HEK293 (cell line): ENCODE measurements at regions not wholly inside any gene's neighbourhood (a gene's known extent, or its start where the extent isn't known, plus 50 kb on each side); places are given as distances from the start of the nearest gene placed in this dataset.

ENCODE experiments used
- CTCF ChIA-PET: fragments of 350-600 bp; formaldehyde crosslinking; extraction: SDS; loops from one replicate; lab custom pipeline; 2021; ENCODE audit warnings: antibody characterized with exemption; lab: Yijun Ruan, JAX
- POLR2A ChIA-PET: fragments of 300-600 bp; formaldehyde crosslinking; extraction: SDS; loops from one replicate; lab custom pipeline; 2020; ENCODE audit warnings: antibody characterized with exemption, inconsistent platforms; lab: Yijun Ruan, JAX
- H3K27ac ChIP-seq: fragments of 200-500 bp; sonication (Bioruptor generic); 2 replicates; pipeline ENCODE4 v1.5.1; 2014; ENCODE audit warnings: low read depth, low read length, control low read depth, inconsistent platforms; ENCODE audit errors: extremely low read depth
- H3K36me3 ChIP-seq, 2 experiments: fragments of 200-500 bp in 1 of 2; sonication (Bioruptor generic) in 1 of 2; 1 replicate in 1 of 2; 2 replicates in 1 of 2; pipeline ENCODE4 v1.5.1; 2014 to 2017; ENCODE audit warnings: inconsistent platforms in 2 of 2, low read length in 2 of 2; ENCODE audit not compliant: control insufficient read depth in 2 of 2, insufficient read depth in 1 of 2
- H3K4me1 ChIP-seq: fragments of 200-500 bp; sonication (Bioruptor generic); 2 replicates; pipeline ENCODE4 v1.5.1; 2014; ENCODE audit warnings: mild to moderate bottlenecking, low read length, inconsistent platforms; ENCODE audit not compliant: control insufficient read depth, insufficient read depth
- H3K4me3 ChIP-seq: 2 replicates; pipeline ENCODE4 v1.5.1; 2011; ENCODE audit warnings: low read depth, mild to moderate bottlenecking, control low read depth, low read length, moderate library complexity
- H3K9me3 ChIP-seq: fragments of 200-500 bp; sonication (Bioruptor generic); 2 replicates; pipeline ENCODE4 v1.5.1; 2014; ENCODE audit warnings: low read depth, low read length, inconsistent platforms; ENCODE audit not compliant: control insufficient read depth, insufficient read depth
- HIC1 ChIP-seq: fragments of 450-650 bp; formaldehyde crosslinking; IDR thresholded peaks from 2 replicates; pipeline ENCODE4 v1.5.1; 2016; ENCODE audit warnings: missing biosample characterization, missing genetic modification characterization
- KLF16 ChIP-seq: fragments of 450-650 bp; formaldehyde crosslinking; IDR thresholded peaks from 2 replicates; pipeline ENCODE4 v1.5.1; 2017; ENCODE audit warnings: missing biosample characterization, missing genetic modification characterization
- SCRT2 ChIP-seq: fragments of 450-650 bp; formaldehyde crosslinking; IDR thresholded peaks from 2 replicates; pipeline ENCODE4 v1.5.1; 2016; ENCODE audit warnings: missing biosample characterization, missing genetic modification characterization
- WT1 ChIP-seq: fragments of 450-650 bp; formaldehyde crosslinking; IDR thresholded peaks from 2 replicates; pipeline ENCODE4 v1.5.1; 2016; ENCODE audit warnings: missing biosample characterization, missing genetic modification characterization
- YY2 ChIP-seq: fragments of 450-650 bp; formaldehyde crosslinking; IDR thresholded peaks from 2 replicates; pipeline ENCODE4 v1.5.1; 2016; ENCODE audit warnings: missing biosample characterization, missing genetic modification characterization
- ZBTB20 ChIP-seq: fragments of 450-650 bp; formaldehyde crosslinking; IDR thresholded peaks from 2 replicates; pipeline ENCODE4 v1.5.1; 2016; ENCODE audit warnings: missing biosample characterization, missing genetic modification characterization
- ZBTB49 ChIP-seq: fragments of 450-650 bp; formaldehyde crosslinking; IDR thresholded peaks from 2 replicates; pipeline ENCODE4 v1.5.1; 2016; ENCODE audit warnings: missing biosample characterization, missing genetic modification characterization, low read depth
- ZFHX2 ChIP-seq: fragments of 450-650 bp; formaldehyde crosslinking; conservative IDR thresholded peaks from 2 replicates; pipeline ENCODE4 v1.5.1; 2016; ENCODE audit warnings: missing biosample characterization, missing genetic modification characterization
- ZNF175 ChIP-seq: fragments of 450-650 bp; formaldehyde crosslinking; IDR thresholded peaks from 2 replicates; pipeline ENCODE4 v1.5.1; 2016; ENCODE audit warnings: missing biosample characterization, missing genetic modification characterization
- ZNF2 ChIP-seq: fragments of 450-650 bp; formaldehyde crosslinking; IDR thresholded peaks from 2 replicates; pipeline ENCODE4 v1.5.1; 2016; ENCODE audit warnings: missing biosample characterization, missing genetic modification characterization
- ZNF341 ChIP-seq: fragments of 450-650 bp; formaldehyde crosslinking; IDR thresholded peaks from 2 replicates; pipeline ENCODE4; 2016; ENCODE audit warnings: low read depth, missing biosample characterization, missing genetic modification characterization
- ZNF350 ChIP-seq: fragments of 450-650 bp; formaldehyde crosslinking; IDR thresholded peaks from 2 replicates; pipeline ENCODE4 v1.5.0; 2017; ENCODE audit warnings: missing biosample characterization, mild to moderate bottlenecking, missing genetic modification characterization
- ZNF449 ChIP-seq: fragments of 450-650 bp; formaldehyde crosslinking; IDR thresholded peaks from 2 replicates; pipeline ENCODE4 v1.5.1; 2017; ENCODE audit warnings: missing biosample characterization, mild to moderate bottlenecking, missing genetic modification characterization, moderate library complexity
- ZNF521 ChIP-seq: fragments of 450-650 bp; formaldehyde crosslinking; IDR thresholded peaks from 2 replicates; pipeline ENCODE4 v1.5.1; 2017; ENCODE audit warnings: missing biosample characterization, mild to moderate bottlenecking, missing genetic modification characterization
- ZNF555 ChIP-seq: fragments of 450-650 bp; formaldehyde crosslinking; conservative IDR thresholded peaks from 2 replicates; pipeline ENCODE4 v1.5.1; 2017; ENCODE audit warnings: missing biosample characterization, mild to moderate bottlenecking, missing genetic modification characterization, inconsistent platforms
- ZNF560 ChIP-seq: fragments of 450-650 bp; formaldehyde crosslinking; IDR thresholded peaks from 2 replicates; pipeline ENCODE4 v1.5.1; 2017; ENCODE audit warnings: missing biosample characterization, missing genetic modification characterization, borderline replicate concordance
- ZNF621 ChIP-seq: fragments of 450-650 bp; formaldehyde crosslinking; IDR thresholded peaks from 2 replicates; pipeline ENCODE4 v1.5.1; 2017; ENCODE audit warnings: missing biosample characterization, missing genetic modification characterization
- ZNF629 ChIP-seq: fragments of 450-650 bp; formaldehyde crosslinking; IDR thresholded peaks from 2 replicates; pipeline ENCODE4 v1.5.1; 2017; ENCODE audit warnings: missing biosample characterization, missing genetic modification characterization
- TF ChIP-seq, protein P1 (sequence below): fragments of 450-650 bp; formaldehyde crosslinking; IDR thresholded peaks from 2 replicates; pipeline ENCODE4 v1.5.1; 2016; ENCODE audit warnings: missing biosample characterization, missing genetic modification characterization

- POLR2A ChIA-PET = no interaction called here
- TF ChIP-seq HIC1 (tag by site-specific recombination) (no peak), SCRT2 (tag by site-specific recombination) (no peak), WT1 (tag by site-specific recombination) (no peak), ZNF629 (tag by site-specific recombination) (no peak), ZNF2 (tag by site-specific recombination) (no peak), ZNF341 (tag by site-specific recombination) (no peak), ZNF350 (tag by site-specific recombination) (no peak), ZNF555 (tag by site-specific recombination) (no peak), KLF16 (tag by site-specific recombination) (no peak), ZFHX2 (tag by site-specific recombination) (no peak), ZNF560 (tag by site-specific recombination) (no peak), ZNF521 (tag by site-specific recombination) (no peak)
- H3K4me3 ChIP-seq = no peak overlapping the region
- H3K27ac ChIP-seq = no peak overlapping the region
- H3K9me3 ChIP-seq = no peaks in the 10 kb centered on the region
- H3K36me3 ChIP-seq = no peaks in the 10 kb centered on the region
- CTCF ChIA-PET = no interaction called here
- H3K4me1 ChIP-seq = no peaks in the 10 kb centered on the region
Observed at GRCh38 chr7:131747658-131748232, 191.3 kb upstream of the PODXL start.

DNA sequence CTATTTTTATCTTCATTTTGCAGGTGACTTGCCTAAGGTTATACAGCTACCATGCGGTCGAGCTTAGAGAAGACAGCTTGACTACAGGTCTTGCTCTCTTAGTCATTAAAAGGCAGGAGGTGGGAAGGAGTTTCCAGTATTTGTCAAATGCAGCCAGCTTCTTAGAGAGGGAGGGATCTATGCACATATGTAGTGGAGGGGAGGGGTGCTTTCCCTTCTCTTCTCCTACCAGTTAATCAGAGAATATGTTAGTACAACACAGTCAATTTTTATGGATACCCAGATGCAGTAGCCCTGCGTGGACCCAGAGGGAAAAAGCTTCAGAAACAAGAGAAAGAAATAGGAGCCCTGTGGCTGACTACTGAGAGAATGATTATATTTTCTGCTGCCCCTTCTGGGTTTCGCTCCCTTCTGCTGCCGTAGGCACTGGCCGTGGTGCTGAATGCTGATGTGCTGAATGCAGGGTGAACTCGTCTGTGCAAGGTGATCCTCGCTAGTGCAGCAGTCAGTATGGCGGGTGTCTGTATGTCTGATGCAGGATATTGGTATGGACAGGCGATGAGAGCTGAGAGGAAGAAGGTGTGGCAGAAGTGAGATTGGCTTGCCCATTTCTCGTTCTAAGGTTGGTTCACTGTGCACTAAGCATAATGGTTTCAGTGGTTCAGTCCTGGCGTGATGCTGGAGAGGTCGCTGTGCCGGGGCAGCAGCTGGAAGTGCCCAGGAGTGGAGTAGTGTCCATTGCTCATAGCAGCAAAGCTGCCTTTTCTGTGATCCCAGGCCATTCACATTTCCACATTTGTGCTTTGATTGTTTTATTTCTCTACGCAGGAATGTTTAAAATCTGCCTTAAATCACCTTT lies 189.2 kb upstream of the PODXL start:
- Histone ChIP-seq H3K4me3 (no peak overlapping the region), H3K27ac (no peak overlapping the region), H3K36me3 (no peaks in the 10 kb centered on the region), H3K4me1 (no peaks in the 10 kb centered on the region), H3K9me3 (no peaks in the 10 kb centered on the region)
- POLR2A ChIA-PET = no interaction called here
- TF ChIP-seq, protein P1, sequence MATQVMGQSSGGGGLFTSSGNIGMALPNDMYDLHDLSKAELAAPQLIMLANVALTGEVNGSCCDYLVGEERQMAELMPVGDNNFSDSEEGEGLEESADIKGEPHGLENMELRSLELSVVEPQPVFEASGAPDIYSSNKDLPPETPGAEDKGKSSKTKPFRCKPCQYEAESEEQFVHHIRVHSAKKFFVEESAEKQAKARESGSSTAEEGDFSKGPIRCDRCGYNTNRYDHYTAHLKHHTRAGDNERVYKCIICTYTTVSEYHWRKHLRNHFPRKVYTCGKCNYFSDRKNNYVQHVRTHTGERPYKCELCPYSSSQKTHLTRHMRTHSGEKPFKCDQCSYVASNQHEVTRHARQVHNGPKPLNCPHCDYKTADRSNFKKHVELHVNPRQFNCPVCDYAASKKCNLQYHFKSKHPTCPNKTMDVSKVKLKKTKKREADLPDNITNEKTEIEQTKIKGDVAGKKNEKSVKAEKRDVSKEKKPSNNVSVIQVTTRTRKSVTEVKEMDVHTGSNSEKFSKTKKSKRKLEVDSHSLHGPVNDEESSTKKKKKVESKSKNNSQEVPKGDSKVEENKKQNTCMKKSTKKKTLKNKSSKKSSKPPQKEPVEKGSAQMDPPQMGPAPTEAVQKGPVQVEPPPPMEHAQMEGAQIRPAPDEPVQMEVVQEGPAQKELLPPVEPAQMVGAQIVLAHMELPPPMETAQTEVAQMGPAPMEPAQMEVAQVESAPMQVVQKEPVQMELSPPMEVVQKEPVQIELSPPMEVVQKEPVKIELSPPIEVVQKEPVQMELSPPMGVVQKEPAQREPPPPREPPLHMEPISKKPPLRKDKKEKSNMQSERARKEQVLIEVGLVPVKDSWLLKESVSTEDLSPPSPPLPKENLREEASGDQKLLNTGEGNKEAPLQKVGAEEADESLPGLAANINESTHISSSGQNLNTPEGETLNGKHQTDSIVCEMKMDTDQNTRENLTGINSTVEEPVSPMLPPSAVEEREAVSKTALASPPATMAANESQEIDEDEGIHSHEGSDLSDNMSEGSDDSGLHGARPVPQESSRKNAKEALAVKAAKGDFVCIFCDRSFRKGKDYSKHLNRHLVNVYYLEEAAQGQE (tag by site-specific recombination) = peak; percentile 98
- no peak for TF ChIP-seq ZBTB20 (tag by site-specific recombination)
- CTCF ChIA-PET = interaction anchor here (0.5 to 1.6 kb wide), 3 partner anchors 56 to 763 kb away, joined by 4 to 5 read pairs (median 5); no protein-coding TSS in a partner anchor

DNA sequence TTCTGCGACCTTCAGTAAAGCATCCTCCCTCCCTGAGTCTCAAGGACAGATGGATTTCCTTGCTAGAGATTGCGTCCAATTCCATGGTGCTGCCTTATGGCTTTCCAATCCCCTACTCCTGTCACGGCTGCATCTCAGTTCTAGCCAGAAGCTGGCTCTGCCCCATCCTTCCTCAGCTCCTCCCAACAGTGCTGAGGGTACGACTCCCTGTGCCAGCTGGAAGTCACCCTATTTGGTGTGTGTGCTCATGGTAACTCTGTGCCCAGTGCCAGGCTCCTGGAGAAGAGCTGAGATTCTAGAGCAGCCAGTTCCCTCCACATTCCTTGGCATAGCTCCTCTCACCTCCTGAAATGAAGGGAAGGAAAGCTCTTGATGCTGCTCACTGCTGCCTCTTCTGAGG lies 185.0 kb upstream of the PODXL start:
- H3K4me1 ChIP-seq = no peaks in the 10 kb centered on the region
- no peaks in the 10 kb centered on the region for H3K36me3 ChIP-seq
- CTCF ChIA-PET = interaction anchor here (0.9 kb wide), 1 partner anchor 49 kb away, joined by 3 read pairs; no protein-coding TSS in a partner anchor
- TF ChIP-seq ZNF175 (tag by site-specific recombination) (no peak), YY2 (no peak), ZBTB49 (tag by site-specific recombination) (no peak), ZNF449 (tag by site-specific recombination) (no peak), ZNF621 (tag by site-specific recombination) (no peak)
- POLR2A ChIA-PET = no interaction called here
- H3K9me3 ChIP-seq = no peaks in the 10 kb centered on the region
- H3K4me3 ChIP-seq = no peak overlapping the region
- no peak overlapping the region for H3K27ac ChIP-seq
